ENCODE measurements at regions not wholly inside any gene's neighbourhood (a gene's known extent, or its start where the extent isn't known, plus 50 kb on each side); places are given as distances from the start of the nearest gene placed in this dataset.

- TF ChIP-seq CTCF (IDR thresholded peaks at IDR 0.05) (no peak), CREM (CRISPR knock-in tag; IDR thresholded peaks at IDR 0.05) (no peak)
These were observed 339.4 kb downstream of the CHSY3 start for GRCh38 chr5:130243641-130244040.
